Glutamatergic neuron (in vitro differentiated cells): ENCODE measurements at regions not wholly inside any gene's neighbourhood (a gene's known extent, or its start where the extent isn't known, plus 50 kb on each side); places are given as distances from the start of the nearest gene placed in this dataset.

Experiments used
- DNase-seq: peaks from one replicate; pipeline ENCODE4 v3.0.0; 2022
- H3K27ac Mint-ChIP-seq: one replicate; pipeline ENCODE4 v1.8.0; 2020; ENCODE audit warnings: mild to moderate bottlenecking, mixed read lengths, inconsistent platforms; ENCODE audit not compliant: unreplicated experiment
- H3K27me3 Mint-ChIP-seq: one replicate; pipeline ENCODE4 v1.8.0; 2020; ENCODE audit warnings: mild to moderate bottlenecking, moderate library complexity, mixed read lengths, inconsistent platforms; ENCODE audit not compliant: unreplicated experiment
- H3K36me3 Mint-ChIP-seq: one replicate; pipeline ENCODE4 v1.8.0; 2020; ENCODE audit warnings: mild to moderate bottlenecking, mixed read lengths, inconsistent platforms; ENCODE audit not compliant: unreplicated experiment
- H3K4me1 Mint-ChIP-seq: one replicate; pipeline ENCODE4 v1.8.0; 2020; ENCODE audit warnings: mild to moderate bottlenecking, low read depth, mixed read lengths, inconsistent platforms; ENCODE audit not compliant: unreplicated experiment
- H3K4me3 Mint-ChIP-seq: one replicate; pipeline ENCODE4 v1.8.0; 2020; ENCODE audit warnings: mild to moderate bottlenecking, mixed read lengths, inconsistent platforms; ENCODE audit not compliant: unreplicated experiment
- H3K9me3 Mint-ChIP-seq: one replicate; pipeline ENCODE4 v1.8.0; 2020; ENCODE audit warnings: mild to moderate bottlenecking, moderate library complexity, mixed read lengths, inconsistent platforms; ENCODE audit not compliant: unreplicated experiment
- CTCF ChIP-seq: fragments of 200-600 bp; sonication (generic); IDR thresholded peaks from one replicate; pipeline ENCODE4 v1.5.0; 2021; ENCODE audit not compliant: partially characterized antibody, unreplicated experiment

GRCh38 chr15:31269816-31270575, 56.6 kb upstream of the KLF13 start:
- Mint-ChIP-seq H3K4me3 (no peak overlapping the region), H3K4me1 (peaks cover 32% of the 10 kb centered on the region)

GRCh38 chr15:31270767-31271166, 55.9 kb upstream of the KLF13 start:
- no peak for DNase-seq
- Mint-ChIP-seq H3K9me3 (peaks cover 10% of the 10 kb centered on the region), H3K27me3 (peaks cover 13% of the 10 kb centered on the region), H3K36me3 (no peaks in the 10 kb centered on the region), H3K27ac (no peak overlapping the region), H3K4me3 (no peak overlapping the region), H3K4me1 (peaks cover 29% of the 10 kb centered on the region)
- no peak for TF ChIP-seq CTCF

More at GRCh38 chr15:31269816-31270575, 56.6 kb upstream of the KLF13 start:
- H3K27ac Mint-ChIP-seq: no peak overlapping the region
- H3K36me3 Mint-ChIP-seq: no peaks in the 10 kb centered on the region
- TF ChIP-seq CTCF: no peak
- H3K9me3 Mint-ChIP-seq: peaks cover 11% of the 10 kb centered on the region
- peaks cover 17% of the 10 kb centered on the region for H3K27me3 Mint-ChIP-seq
- no peak for DNase-seq

- Mint-ChIP-seq H3K36me3 (no peaks in the 10 kb centered on the region), H3K27ac (no peak overlapping the region), H3K4me3 (no peak overlapping the region), H3K9me3 (peaks cover 10% of the 10 kb centered on the region), H3K4me1 (peaks cover 29% of the 10 kb centered on the region), H3K27me3 (peaks cover 13% of the 10 kb centered on the region)
- no peak for TF ChIP-seq CTCF
- DNase-seq: no peak
Measured at GRCh38 chr15:31271224-31271635, 55.4 kb upstream of the KLF13 start.

GRCh38 chr15:31271711-31272557, 54.7 kb upstream of the KLF13 start:
- Mint-ChIP-seq H3K4me3 (no peak overlapping the region), H3K9me3 (peaks cover 11% of the 10 kb centered on the region), H3K4me1 (peaks cover 29% of the 10 kb centered on the region), H3K27me3 (peaks cover 14% of the 10 kb centered on the region), H3K36me3 (no peaks in the 10 kb centered on the region), H3K27ac (no peak overlapping the region)
- no peak for DNase-seq
- no peak for TF ChIP-seq CTCF
